Stimulated activated naive CD8-positive, alpha-beta T cell treated with anti-CD3 and anti-CD28 coated beads, Interleukin-15, amount 100 ng/mL, for 72 hours (primary cell): ENCODE measurements at regions not wholly inside any gene's neighbourhood (a gene's known extent, or its start where the extent isn't known, plus 50 kb on each side); places are given as distances from the start of the nearest gene placed in this dataset.
"Not testable (repeated sequence)": the region's sequence is repeated elsewhere in the genome, so short reads cannot be mapped to it uniquely, and the experiment has no call there.

Experiments used
- ATAC-seq: fragments of 150-1000 bp; cut with Tn5 transposase; 2 replicates; pipeline ENCODE4 v1.10.0; 2021; ENCODE audit warnings: mild to moderate bottlenecking, moderate library complexity
- DNase-seq, 2 donors: peaks; one replicate each; pipeline ENCODE4 v3.0.0; 2021 to 2022
- H3K27ac Mint-ChIP-seq, 2 donors: one replicate each; pipeline ENCODE4 v1.8.0; 2022; ENCODE audit warnings: mild to moderate bottlenecking in 2 of 2, mixed read lengths in 2 of 2, moderate library complexity in 2 of 2
- H3K27me3 Mint-ChIP-seq: one replicate; pipeline ENCODE4 v1.8.0; 2022; ENCODE audit warnings: mixed read lengths
- H3K4me1 Mint-ChIP-seq: one replicate; pipeline ENCODE4 v1.8.0; 2022; ENCODE audit warnings: mild to moderate bottlenecking, mixed read lengths
- H3K4me3 Mint-ChIP-seq, 2 donors: one replicate each; pipeline ENCODE4 v1.8.0; 2022; ENCODE audit warnings: mild to moderate bottlenecking in 2 of 2, mixed read lengths in 2 of 2, moderate library complexity in 1 of 2
- H3K9me3 Mint-ChIP-seq, 2 donors: one replicate each; pipeline ENCODE4 v1.8.0; 2022; ENCODE audit warnings: mixed read lengths in 2 of 2

DNA sequence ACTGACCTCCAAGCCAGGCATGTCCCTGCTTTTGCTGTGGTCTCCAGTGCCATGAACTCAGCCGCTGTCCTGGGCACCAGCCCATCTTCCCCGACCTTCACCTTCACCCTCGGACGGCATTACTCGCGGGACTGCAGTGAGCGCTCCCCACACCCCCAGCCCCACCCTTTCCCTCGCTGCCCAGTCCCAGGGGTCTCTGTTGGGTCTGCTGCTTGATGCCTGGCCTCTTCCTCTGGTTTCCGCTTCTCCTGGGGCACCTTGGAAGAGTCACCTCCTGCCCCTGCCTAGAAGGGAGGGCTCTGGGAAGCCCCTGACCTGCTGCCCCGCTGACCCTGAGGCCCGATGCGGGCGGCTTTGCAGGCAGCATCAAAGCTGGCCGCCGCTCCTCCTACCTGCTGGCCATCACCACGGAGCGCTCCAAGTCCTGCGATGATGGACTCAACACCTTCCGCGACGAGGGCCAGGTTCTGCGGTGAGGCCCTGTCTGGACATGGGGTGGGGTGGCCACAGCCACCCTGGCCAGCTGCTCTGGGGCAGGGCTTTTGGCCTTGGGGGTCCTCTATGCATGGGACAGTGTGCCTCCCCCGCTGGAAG lies 102.3 kb downstream of the ZNF267 start:
- H3K4me1 Mint-ChIP-seq, H3K27me3 Mint-ChIP-seq, DNase-seq, H3K27ac Mint-ChIP-seq, H3K4me3 Mint-ChIP-seq, H3K9me3 Mint-ChIP-seq, ATAC-seq: not testable (repeated sequence)

DNA sequence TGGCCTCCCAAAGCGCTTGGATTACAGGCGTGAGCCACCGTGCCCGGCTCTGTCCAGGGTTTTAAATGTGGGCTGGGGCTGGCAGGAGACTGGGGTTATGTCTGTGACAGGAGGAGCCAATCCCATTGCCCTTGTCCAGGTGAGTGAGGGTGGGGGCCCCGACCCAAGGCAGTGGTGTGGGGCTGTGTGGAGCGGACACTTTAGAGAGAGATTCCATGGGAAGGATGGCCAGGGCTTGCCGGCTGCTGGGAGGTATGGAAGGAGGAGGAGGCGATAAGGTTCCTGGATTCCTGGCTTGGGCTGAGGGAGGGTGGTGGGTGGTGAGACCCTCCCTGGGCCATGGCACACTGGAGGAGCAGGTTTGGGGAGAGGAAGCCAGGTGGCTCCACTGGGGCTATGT lies 104.9 kb downstream of the ZNF267 start:
- not testable (repeated sequence) for ATAC-seq, DNase-seq, H3K4me1 Mint-ChIP-seq, H3K27ac Mint-ChIP-seq, H3K4me3 Mint-ChIP-seq, H3K27me3 Mint-ChIP-seq, H3K9me3 Mint-ChIP-seq

- not testable (repeated sequence) for H3K4me1 Mint-ChIP-seq, H3K27me3 Mint-ChIP-seq, H3K4me3 Mint-ChIP-seq, H3K27ac Mint-ChIP-seq, H3K9me3 Mint-ChIP-seq, DNase-seq, ATAC-seq
These were observed 108.1 kb downstream of the ZNF267 start for GRCh38 chr16:31981739-31982138.

- H3K9me3 Mint-ChIP-seq, ATAC-seq, H3K4me1 Mint-ChIP-seq, DNase-seq, H3K4me3 Mint-ChIP-seq, H3K27ac Mint-ChIP-seq, H3K27me3 Mint-ChIP-seq: not testable (repeated sequence)
These were observed 109.4 kb downstream of the ZNF267 start for GRCh38 chr16:31982986-31983385.

GRCh38 chr16:31983666-31984065 lies 110.1 kb downstream of the ZNF267 start:
- not testable (repeated sequence) for H3K27ac Mint-ChIP-seq, DNase-seq, H3K4me1 Mint-ChIP-seq, H3K9me3 Mint-ChIP-seq, ATAC-seq, H3K27me3 Mint-ChIP-seq, H3K4me3 Mint-ChIP-seq

DNA sequence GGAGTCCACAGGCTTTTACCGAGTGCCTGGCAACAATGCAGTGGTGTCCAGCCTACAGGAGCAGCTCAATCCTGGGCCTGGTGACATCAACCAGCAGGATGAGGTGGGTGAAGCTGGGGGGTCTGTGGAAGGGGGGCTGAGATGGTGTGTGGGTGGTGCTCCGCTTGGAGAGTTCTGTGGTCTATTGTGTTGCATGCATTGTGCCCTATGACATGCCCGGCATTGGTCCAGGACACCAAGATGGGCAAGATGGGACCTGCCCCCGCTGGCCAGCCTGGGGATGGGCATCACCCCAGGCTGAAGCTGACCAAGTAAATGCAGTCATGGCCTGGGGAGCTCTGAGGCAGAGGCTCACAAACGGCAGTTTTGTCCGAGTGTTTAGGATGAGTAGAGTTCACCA lies 113.3 kb downstream of the ZNF267 start:
- not testable (repeated sequence) for DNase-seq, H3K4me3 Mint-ChIP-seq, H3K9me3 Mint-ChIP-seq, H3K27me3 Mint-ChIP-seq, H3K27ac Mint-ChIP-seq, ATAC-seq, H3K4me1 Mint-ChIP-seq

DNA sequence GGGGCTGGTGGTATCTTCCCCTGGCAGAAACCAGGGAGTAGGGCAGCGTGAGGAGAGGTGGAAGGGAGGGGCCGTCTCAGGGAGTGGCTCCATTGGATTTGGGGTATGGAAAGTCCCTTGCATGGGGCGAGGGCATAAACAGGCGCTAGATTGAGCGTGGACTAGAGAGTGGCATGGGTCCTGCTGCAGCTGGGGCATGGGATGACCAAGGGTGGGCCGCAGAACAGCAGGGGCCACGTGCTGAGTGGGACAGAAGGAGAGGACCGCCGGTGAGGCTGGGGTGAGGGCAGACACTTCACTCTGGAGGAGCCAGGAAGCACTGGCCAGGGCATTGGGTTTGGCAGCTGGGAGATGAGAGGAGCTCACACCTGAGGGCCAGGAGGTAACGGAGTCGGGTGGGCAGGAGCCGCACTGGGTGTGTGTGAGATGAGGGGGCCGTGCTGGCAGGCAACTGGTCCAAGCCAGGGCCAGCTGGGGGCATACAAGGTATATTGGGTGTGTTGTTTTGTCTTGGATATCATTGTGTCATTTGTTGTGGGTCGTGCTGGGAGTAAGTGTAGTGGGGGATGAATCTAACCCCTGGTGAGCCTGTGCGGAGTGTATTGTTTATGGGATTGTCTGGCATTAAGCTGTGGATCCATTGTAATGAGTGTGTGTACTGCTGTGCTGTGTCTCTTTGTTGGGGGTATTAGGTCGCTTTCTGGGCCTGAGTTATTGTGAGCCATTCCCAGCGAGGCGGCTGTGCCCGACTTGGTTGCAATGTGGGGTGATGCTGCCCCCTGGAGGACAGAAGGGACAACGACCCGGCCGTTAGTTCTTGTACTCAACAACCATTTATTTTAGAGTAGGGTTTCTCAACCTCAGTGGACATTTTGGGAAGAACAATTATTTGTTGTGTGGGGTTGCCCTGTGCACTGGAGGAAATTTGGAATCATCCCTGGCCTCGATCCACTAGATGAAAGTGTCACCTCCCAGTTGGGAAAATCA lies 115.3 kb downstream of the ZNF267 start:
- not testable (repeated sequence) for H3K4me1 Mint-ChIP-seq, H3K27me3 Mint-ChIP-seq, H3K27ac Mint-ChIP-seq, H3K9me3 Mint-ChIP-seq, H3K4me3 Mint-ChIP-seq
- peak; percentile 85 for ATAC-seq
- DNase-seq = peak; percentile 23 to 47

DNA sequence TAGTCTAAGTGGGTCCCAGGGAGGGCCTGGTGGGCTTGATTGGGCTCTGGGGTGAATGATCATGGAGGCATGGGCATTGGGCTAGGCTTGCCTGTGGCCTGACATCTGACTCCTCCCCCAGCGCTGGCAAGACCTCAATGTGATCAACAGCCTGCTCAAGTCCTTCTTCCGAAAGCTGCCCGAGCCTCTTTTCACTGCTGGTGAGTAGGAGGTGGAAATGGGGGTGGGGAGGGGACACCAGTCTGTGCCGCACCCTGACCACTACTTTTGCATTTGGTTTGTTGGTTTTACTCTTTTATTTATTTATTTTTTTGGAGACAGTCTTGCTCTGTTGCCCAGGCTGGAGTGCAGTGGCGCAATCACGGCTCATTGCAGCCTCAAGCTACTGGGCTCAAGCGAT lies 116.7 kb downstream of the ZNF267 start:
- H3K9me3 Mint-ChIP-seq, ATAC-seq, DNase-seq, H3K27ac Mint-ChIP-seq, H3K27me3 Mint-ChIP-seq, H3K4me1 Mint-ChIP-seq, H3K4me3 Mint-ChIP-seq: not testable (repeated sequence)

- not testable (repeated sequence) for ATAC-seq, H3K4me3 Mint-ChIP-seq, H3K4me1 Mint-ChIP-seq, DNase-seq, H3K27me3 Mint-ChIP-seq, H3K9me3 Mint-ChIP-seq, H3K27ac Mint-ChIP-seq
These were observed 117.4 kb downstream of the ZNF267 start for GRCh38 chr16:31990980-31991379.

DNA sequence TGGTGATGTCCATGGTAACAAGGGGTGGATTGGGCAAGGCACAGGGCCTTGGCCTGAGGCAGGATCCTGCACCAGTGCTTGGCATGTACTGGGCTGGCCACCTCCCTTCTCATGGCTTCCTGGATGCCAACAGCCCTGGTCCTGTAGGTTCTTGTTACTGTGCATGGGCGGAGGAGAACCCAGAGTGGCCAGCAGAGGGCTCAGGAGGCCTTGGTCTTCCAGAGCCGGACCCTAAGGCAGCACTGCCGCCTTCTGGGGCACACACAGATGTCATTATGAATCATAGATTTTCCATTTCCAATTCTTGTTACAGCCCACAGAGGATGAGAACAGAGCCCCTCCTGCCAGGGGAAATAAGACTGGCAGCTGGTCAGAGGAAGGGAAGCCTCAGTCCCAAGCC lies 122.7 kb downstream of the ZNF267 start:
- DNase-seq (peak; percentile 30 to 70), ATAC-seq (peak; percentile 52)
- not testable (repeated sequence) for H3K4me1 Mint-ChIP-seq, H3K27me3 Mint-ChIP-seq, H3K9me3 Mint-ChIP-seq, H3K4me3 Mint-ChIP-seq
- H3K27ac Mint-ChIP-seq = peak overlapping the region in 1 of 2 donors; percentile 63

DNA sequence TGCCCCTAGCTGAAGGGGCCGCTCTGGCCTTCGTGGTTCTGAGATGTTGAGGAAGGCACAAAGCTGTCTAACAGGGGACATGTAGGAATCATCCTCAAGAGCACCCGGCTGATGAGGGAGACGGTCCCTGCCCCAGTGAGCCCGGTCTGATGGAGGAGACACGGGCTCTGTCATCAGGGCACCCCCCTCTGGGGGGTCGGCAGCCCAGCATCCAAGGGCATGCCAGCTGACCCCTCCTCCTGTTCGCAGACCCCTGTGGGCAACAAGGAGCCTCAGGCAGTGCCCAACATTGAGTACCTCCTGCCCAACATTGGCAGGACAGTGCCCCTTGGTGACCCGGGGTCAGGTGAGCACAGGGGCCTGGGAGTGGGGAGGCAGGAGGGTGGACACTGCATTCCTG lies 128.9 kb downstream of the ZNF267 start:
- ATAC-seq = not testable (repeated sequence)

GRCh38 chr16:32003819-32004218 lies 130.2 kb downstream of the ZNF267 start:
- not testable (repeated sequence) for ATAC-seq, H3K4me1 Mint-ChIP-seq, H3K27me3 Mint-ChIP-seq, H3K27ac Mint-ChIP-seq, H3K4me3 Mint-ChIP-seq, DNase-seq, H3K9me3 Mint-ChIP-seq

More for the DNA sequence above, 128.9 kb downstream of the ZNF267 start:
- not testable (repeated sequence) for H3K27ac Mint-ChIP-seq, H3K4me3 Mint-ChIP-seq, DNase-seq, H3K4me1 Mint-ChIP-seq, H3K9me3 Mint-ChIP-seq, H3K27me3 Mint-ChIP-seq

GRCh38 chr16:32038783-32039496 lies 165.3 kb downstream of the ZNF267 start:
- DNase-seq = peak; percentile 26 to 28
- H3K27ac Mint-ChIP-seq, H3K4me1 Mint-ChIP-seq, H3K9me3 Mint-ChIP-seq, H3K4me3 Mint-ChIP-seq, H3K27me3 Mint-ChIP-seq: not testable (repeated sequence)
- peak; percentile 49 for ATAC-seq

DNA sequence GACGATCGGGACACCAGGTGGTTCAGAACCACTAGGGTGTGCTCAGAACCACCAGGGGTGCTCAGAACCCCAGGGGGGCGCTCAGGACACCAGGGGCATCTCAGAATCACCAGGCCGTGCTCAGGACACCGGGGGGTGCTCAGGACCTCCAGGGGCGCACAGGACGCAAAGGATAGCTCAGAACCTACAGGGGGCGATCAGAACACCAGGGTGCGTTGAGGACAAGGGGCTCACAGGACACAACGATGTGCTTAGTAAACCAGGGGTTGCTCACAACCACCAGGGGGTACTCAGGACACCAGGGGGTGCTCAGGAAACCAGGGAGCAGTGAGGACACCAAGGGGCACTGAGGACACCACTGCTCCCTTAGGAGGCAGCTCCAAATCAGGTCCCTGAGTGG lies 166.3 kb downstream of the ZNF267 start:
- not testable (repeated sequence) for H3K9me3 Mint-ChIP-seq, H3K4me3 Mint-ChIP-seq, DNase-seq, H3K4me1 Mint-ChIP-seq, H3K27ac Mint-ChIP-seq, H3K27me3 Mint-ChIP-seq
- ATAC-seq = peak; percentile 63

DNA sequence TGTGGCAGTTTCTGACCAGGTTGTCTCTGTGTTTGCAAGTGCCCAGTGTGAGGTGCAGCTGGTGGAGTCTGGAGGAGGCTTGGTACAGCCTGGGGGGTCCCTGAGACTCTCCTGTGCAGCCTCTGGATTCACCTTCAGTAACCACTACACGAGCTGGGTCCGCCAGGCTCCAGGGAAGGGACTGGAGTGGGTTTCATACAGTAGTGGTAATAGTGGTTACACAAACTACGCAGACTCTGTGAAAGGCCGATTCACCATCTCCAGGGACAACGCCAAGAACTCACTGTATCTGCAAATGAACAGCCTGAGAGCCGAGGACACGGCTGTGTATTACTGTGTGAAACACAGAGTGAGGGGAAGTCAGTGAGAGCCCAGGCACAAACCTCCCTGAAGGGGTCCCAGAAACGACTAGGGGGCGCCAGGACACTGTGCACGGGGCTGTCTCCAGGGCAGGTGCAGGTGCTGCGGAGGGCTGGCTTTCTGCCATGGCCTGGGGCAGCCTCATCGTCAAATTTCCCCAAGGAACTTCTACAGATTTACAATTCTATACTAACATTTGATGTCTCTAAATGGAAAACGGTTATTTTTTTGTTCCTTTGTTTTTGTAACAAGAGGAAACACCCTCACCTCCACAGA lies 187.0 kb upstream of the TP53TG3D start:
- not testable (repeated sequence) for H3K4me1 Mint-ChIP-seq, H3K27me3 Mint-ChIP-seq, H3K4me3 Mint-ChIP-seq, H3K9me3 Mint-ChIP-seq, H3K27ac Mint-ChIP-seq
- ATAC-seq (peak; percentile 73), DNase-seq (peak; percentile 17 to 25)
